Nephron progenitor cell (in vitro differentiated cells): ENCODE measurements at regions not wholly inside any gene's neighbourhood (a gene's known extent, or its start where the extent isn't known, plus 50 kb on each side); places are given as distances from the start of the nearest gene placed in this dataset.

ENCODE experiments used
- DNase-seq: peaks from one replicate; pipeline ENCODE4 v3.0.0; 2021
- H3K27ac Mint-ChIP-seq: 2 replicates; pipeline ENCODE4 v1.8.0; 2021; ENCODE audit warnings: mild to moderate bottlenecking, moderate library complexity, mixed read lengths
- H3K27me3 Mint-ChIP-seq: 2 replicates; pipeline ENCODE4 v1.8.0; 2021; ENCODE audit warnings: mild to moderate bottlenecking, low read depth, mixed read lengths; ENCODE audit not compliant: poor library complexity
- H3K36me3 Mint-ChIP-seq: 2 replicates; pipeline ENCODE4 v1.8.0; 2021; ENCODE audit warnings: low read depth, mixed read lengths
- H3K4me1 Mint-ChIP-seq: 2 replicates; pipeline ENCODE4 v1.8.0; 2021; ENCODE audit warnings: mixed read lengths
- H3K4me3 Mint-ChIP-seq: 2 replicates; pipeline ENCODE4 v1.8.0; 2021; ENCODE audit warnings: mild to moderate bottlenecking, moderate library complexity, mixed read lengths
- H3K9me3 Mint-ChIP-seq: 2 replicates; pipeline ENCODE4 v1.8.0; 2021; ENCODE audit warnings: mild to moderate bottlenecking, moderate library complexity, mixed read lengths
- TF ChIP-seq, protein P1 (sequence below): fragments of 200-600 bp; sonication (generic); IDR thresholded peaks from 2 replicates; pipeline ENCODE4 v1.5.0; 2021; ENCODE audit warnings: antibody characterized with exemption

DNA sequence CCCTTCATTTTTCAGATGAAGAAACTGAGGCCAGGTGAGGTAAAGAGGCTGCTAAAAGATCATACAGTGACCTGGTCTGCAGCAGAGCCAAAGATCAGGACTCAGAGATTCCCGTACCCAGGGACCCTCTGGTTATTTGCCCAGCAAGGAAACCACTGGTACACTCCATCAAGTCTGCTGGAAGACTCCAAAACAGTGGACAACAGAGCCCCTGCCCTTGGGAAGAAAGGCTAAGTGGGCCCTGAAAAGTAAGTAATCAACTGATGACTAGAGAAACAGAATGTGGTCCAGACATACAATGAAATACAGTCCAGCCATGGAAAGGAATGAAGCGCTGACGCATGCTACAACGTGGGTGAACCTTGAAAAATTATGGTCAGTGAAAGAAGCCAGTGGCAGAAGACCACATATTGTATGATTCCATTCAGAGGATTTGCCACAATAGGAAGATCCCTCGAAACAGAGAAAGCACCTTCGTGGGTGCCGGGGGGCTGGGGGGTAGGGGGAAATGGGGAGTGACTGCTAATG lies 106.4 kb downstream of the ETS2 start:
- Mint-ChIP-seq H3K27ac (no peak overlapping the region), H3K9me3 (no peaks in the 10 kb centered on the region), H3K4me1 (peaks cover 18% of the 10 kb centered on the region), H3K27me3 (peaks cover 19% of the 10 kb centered on the region), H3K36me3 (no peaks in the 10 kb centered on the region), H3K4me3 (no peak overlapping the region)
- DNase-seq: no peak
- TF ChIP-seq, protein P1, sequence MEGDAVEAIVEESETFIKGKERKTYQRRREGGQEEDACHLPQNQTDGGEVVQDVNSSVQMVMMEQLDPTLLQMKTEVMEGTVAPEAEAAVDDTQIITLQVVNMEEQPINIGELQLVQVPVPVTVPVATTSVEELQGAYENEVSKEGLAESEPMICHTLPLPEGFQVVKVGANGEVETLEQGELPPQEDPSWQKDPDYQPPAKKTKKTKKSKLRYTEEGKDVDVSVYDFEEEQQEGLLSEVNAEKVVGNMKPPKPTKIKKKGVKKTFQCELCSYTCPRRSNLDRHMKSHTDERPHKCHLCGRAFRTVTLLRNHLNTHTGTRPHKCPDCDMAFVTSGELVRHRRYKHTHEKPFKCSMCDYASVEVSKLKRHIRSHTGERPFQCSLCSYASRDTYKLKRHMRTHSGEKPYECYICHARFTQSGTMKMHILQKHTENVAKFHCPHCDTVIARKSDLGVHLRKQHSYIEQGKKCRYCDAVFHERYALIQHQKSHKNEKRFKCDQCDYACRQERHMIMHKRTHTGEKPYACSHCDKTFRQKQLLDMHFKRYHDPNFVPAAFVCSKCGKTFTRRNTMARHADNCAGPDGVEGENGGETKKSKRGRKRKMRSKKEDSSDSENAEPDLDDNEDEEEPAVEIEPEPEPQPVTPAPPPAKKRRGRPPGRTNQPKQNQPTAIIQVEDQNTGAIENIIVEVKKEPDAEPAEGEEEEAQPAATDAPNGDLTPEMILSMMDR: no peak

DNA sequence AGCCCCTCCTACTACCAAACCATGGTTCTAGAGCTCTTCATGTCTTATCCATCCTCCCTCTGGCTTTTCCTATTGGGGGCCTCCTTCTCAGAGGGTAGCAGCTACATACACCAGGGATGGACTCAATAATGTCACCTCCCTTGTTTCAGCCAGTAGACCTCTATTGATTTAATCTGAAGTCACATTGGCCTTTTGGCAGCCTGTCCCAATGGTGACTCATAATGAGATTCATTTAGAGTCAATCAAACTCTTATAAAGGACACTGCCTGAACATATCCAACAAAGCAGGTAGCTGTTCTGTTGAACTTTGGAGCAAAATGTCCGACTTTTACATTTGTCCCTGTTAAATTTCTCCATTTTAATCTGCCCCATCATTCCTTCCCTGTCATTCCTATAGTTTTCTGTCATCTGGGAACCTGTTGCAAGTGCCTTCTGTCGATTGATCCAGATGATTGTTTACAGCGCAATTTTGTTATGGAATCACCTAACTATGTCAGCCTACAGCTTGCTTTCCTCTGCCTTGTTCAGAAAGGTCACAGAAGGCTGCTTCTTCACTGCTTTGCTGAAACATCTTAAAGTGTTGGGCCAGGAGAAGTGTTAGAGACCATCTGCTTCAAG lies 105.9 kb downstream of the ETS2 start:
- Mint-ChIP-seq H3K27ac (no peak overlapping the region), H3K27me3 (peaks cover 16% of the 10 kb centered on the region), H3K4me1 (peaks cover 20% of the 10 kb centered on the region), H3K36me3 (no peaks in the 10 kb centered on the region), H3K4me3 (no peak overlapping the region), H3K9me3 (no peaks in the 10 kb centered on the region)
- TF ChIP-seq, protein P1: no peak
- DNase-seq: no peak

DNA sequence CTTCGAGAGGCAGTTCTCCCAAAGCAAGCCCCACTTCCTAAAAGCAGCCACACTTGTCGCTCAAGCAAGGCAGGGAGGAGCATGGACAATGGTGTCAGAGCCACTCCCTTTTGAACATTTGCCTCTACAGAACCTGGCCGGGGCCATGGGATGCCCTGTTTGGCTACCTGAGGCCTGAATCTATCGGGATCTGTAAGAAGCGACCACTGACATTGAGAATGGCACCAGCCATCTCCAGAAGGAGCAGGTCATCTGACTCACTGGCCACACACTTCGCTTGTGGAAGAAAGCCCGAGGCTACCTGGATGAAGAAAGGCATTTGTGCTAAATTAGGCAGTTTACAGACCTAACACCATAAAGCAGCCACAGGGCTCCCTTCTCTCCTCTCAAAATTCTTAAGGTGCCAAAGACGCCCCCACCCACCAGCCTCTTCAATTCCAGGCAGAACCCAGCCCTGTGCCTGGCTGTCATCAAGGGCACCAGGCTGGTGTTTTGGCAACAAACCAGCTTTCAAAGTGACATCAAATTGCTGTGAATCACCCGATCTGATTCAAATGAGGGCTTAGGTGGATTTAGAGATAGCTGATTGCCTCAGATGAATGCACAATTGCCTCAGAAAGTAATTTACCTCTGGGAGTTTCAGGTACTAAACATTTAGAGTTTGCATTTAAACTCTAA lies 104.8 kb downstream of the ETS2 start:
- H3K9me3 Mint-ChIP-seq: no peaks in the 10 kb centered on the region
- peaks cover 14% of the 10 kb centered on the region for H3K27me3 Mint-ChIP-seq
- no peak overlapping the region for H3K27ac Mint-ChIP-seq
- TF ChIP-seq, protein P1: no peak
- H3K4me1 Mint-ChIP-seq: peaks cover 24% of the 10 kb centered on the region
- no peaks in the 10 kb centered on the region for H3K36me3 Mint-ChIP-seq
- no peak for DNase-seq
- H3K4me3 Mint-ChIP-seq: no peak overlapping the region

DNA sequence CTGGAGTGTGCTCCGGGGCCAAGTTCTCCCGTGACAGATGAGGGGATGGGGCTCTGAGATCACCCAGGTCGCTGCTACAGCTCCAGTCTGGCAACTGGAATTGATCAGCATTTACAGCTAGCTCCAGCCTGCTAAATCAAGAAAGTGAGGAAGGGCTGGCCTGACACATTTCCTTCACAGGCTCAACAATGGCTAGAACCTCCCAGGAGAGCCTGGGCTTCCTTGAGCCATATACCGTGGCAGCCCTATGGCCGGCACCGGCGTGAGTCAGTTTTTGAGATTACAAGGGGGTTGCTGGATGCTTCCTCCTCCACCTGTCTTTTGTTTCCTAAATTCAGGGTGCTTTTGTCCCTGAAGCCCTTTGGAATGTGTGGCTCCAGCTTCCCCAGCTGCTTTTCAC lies 104.2 kb downstream of the ETS2 start:
- H3K27me3 Mint-ChIP-seq: peaks cover 14% of the 10 kb centered on the region
- peaks cover 2% of the 10 kb centered on the region for H3K9me3 Mint-ChIP-seq
- H3K4me3 Mint-ChIP-seq: no peak overlapping the region
- TF ChIP-seq, protein P1: no peak
- DNase-seq: no peak
- H3K4me1 Mint-ChIP-seq: peaks cover 24% of the 10 kb centered on the region
- H3K36me3 Mint-ChIP-seq: no peaks in the 10 kb centered on the region
- no peak overlapping the region for H3K27ac Mint-ChIP-seq

DNA sequence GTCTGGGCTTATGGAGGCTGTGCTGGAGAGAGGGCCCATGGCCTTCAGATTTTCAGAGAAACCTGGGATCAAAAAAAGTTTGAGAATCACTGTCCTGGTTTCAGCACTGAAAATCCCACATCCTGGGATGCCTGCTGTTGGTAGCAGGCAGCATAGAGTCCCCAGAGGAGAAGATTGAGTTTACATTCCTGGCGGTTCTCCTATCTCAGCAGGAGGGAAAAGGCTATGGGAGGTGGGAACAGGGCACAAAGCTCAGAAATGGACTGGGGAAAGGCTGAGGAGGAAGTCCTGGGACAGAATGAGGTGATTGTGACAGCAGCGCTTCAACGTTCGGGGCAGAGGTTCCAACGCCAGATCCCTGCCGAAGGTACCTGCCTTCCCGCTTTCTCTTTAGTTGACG lies 103.4 kb downstream of the ETS2 start:
- DNase-seq: no peak
- H3K9me3 Mint-ChIP-seq: peaks cover 4% of the 10 kb centered on the region
- no peak overlapping the region for H3K4me3 Mint-ChIP-seq
- peaks cover 17% of the 10 kb centered on the region for H3K27me3 Mint-ChIP-seq
- H3K4me1 Mint-ChIP-seq: peaks cover 24% of the 10 kb centered on the region
- TF ChIP-seq, protein P1: no peak
- no peak overlapping the region for H3K27ac Mint-ChIP-seq
- no peaks in the 10 kb centered on the region for H3K36me3 Mint-ChIP-seq
